ACC112 (cell line): ENCODE measurements at regions not wholly inside any gene's neighbourhood (a gene's known extent, or its start where the extent isn't known, plus 50 kb on each side); places are given as distances from the start of the nearest gene placed in this dataset.
"Not testable (repeated sequence)": the region's sequence is repeated elsewhere in the genome, so short reads cannot be mapped to it uniquely, and the experiment has no call there.

ENCODE experiments used
- H2AFZ ChIP-seq: fragments of 200-600 bp; sonication (generic); one replicate; pipeline ENCODE4 v1.6.0; 2017; ENCODE audit warnings: antibody characterized with exemption, low read length; ENCODE audit not compliant: unreplicated experiment
- H3K27ac ChIP-seq: fragments of 200-600 bp; sonication (generic); 2 replicates; pipeline ENCODE4 v1.5.1; 2014; ENCODE audit warnings: low read depth, mild to moderate bottlenecking, antibody characterized with exemption, low read length, moderate library complexity
- H3K27me3 ChIP-seq: fragments of 200-600 bp; sonication (generic); 2 replicates; pipeline ENCODE4 v1.6.1; 2014; ENCODE audit warnings: mild to moderate bottlenecking, antibody characterized with exemption, low read length, moderate library complexity, mixed read lengths; ENCODE audit not compliant: insufficient read depth
- H3K36me3 ChIP-seq: fragments of 200-600 bp; sonication (generic); 2 replicates; pipeline ENCODE4 v1.6.1; 2016; ENCODE audit warnings: mild to moderate bottlenecking, antibody characterized with exemption, low read length, moderate library complexity, mixed read lengths; ENCODE audit not compliant: insufficient read depth
- H3K4me1 ChIP-seq: fragments of 200-600 bp; sonication (generic); one replicate; pipeline ENCODE4 v1.6.1; 2016; ENCODE audit warnings: low read length, mixed read lengths; ENCODE audit not compliant: insufficient read depth, unreplicated experiment, control insufficient read depth
- H3K4me3 ChIP-seq: fragments of 200-600 bp; sonication (generic); 2 replicates; pipeline ENCODE4 v1.5.1; 2014; ENCODE audit warnings: mild to moderate bottlenecking, low read depth, low read length
- H3K79me2 ChIP-seq: fragments of 200-600 bp; sonication (generic); one replicate; pipeline ENCODE4 v1.6.0; 2016; ENCODE audit warnings: low read length; ENCODE audit not compliant: control insufficient read depth, unreplicated experiment, insufficient read depth

GRCh38 chr4:93888308-93888707 is 59.8 kb downstream of the ATOH1 start:
- no peak overlapping the region for H3K4me3 ChIP-seq
- H2AFZ ChIP-seq: no peak overlapping the region
- no peak overlapping the region for H3K27ac ChIP-seq
- no peaks in the 10 kb centered on the region for H3K27me3 ChIP-seq
- H3K79me2 ChIP-seq: no peaks in the 10 kb centered on the region
- no peaks in the 10 kb centered on the region for H3K36me3 ChIP-seq
- H3K4me1 ChIP-seq: no peaks in the 10 kb centered on the region

DNA sequence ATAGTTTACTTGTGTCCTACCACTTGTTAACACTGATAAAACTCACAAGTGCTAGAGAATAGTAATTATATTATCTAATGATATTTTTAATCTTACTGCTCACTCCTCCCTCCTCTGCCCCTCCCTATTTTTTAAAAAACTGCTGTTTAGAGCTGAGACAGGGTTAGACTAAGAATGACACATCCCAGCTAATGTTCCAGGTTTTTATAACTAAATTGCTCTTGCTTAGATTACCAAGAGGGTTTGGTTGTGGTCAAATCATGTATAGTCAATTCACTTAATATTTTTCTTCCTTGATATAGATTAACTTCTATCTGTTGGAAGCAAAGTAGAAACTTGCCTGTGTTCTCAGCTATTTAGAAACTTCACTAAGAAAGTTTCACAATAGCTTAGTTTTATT is 60.2 kb downstream of the ATOH1 start:
- Histone ChIP-seq H3K4me3 (no peak overlapping the region), H3K27ac (no peak overlapping the region), H3K36me3 (no peaks in the 10 kb centered on the region), H2AFZ (no peak overlapping the region), H3K27me3 (no peaks in the 10 kb centered on the region), H3K79me2 (no peaks in the 10 kb centered on the region), H3K4me1 (no peaks in the 10 kb centered on the region)

GRCh38 chr4:93891244-93891643 is 62.7 kb downstream of the ATOH1 start:
- H3K4me1 ChIP-seq: no peaks in the 10 kb centered on the region
- no peak overlapping the region for H3K27ac ChIP-seq
- no peaks in the 10 kb centered on the region for H3K79me2 ChIP-seq
- no peak overlapping the region for H3K4me3 ChIP-seq
- no peaks in the 10 kb centered on the region for H3K36me3 ChIP-seq
- no peak overlapping the region for H2AFZ ChIP-seq
- peaks cover 8% of the 10 kb centered on the region for H3K27me3 ChIP-seq

DNA sequence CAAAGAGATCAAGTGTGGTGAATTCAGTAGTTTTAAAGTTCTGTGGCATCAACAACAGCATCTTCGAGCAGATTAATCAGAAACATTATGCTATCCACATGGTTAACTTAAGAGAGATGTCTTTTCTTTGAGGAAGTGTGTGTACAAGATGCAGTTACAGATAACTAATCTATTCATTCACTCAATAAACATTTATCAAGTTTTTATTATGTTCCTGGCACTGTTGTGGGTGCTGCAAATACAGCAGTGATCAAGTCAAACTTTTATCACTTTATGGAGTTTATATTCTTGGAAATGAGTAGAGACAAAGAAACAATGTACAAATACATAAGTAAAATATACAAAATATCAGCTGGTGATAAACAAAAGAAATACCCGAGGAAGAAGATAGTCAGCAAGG is 66.4 kb downstream of the ATOH1 start:
- H3K36me3 ChIP-seq: no peaks in the 10 kb centered on the region

DNA sequence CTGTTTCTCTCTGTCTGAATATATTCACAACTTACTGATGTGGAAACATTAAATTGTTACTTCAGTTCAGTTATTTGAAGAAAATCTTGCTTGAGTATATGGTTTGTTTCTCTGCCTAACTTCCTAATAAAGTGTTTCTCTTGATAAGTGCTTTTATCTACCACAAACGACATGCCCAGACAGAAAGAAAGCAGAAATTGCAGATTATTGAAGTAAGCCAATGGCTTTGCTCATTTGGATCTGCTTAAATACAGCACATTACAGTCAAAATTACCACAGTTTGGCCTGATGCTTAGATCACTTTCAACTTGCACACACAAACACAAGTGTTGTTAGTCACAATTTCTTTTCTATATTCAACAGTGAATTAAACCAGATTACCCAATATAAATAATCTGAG is 68.0 kb downstream of the ATOH1 start:
- H3K4me3 ChIP-seq: no peak overlapping the region
- no peak overlapping the region for H3K27ac ChIP-seq
- no peak overlapping the region for H2AFZ ChIP-seq
- H3K36me3 ChIP-seq: no peaks in the 10 kb centered on the region
- H3K4me1 ChIP-seq: no peaks in the 10 kb centered on the region
- no peaks in the 10 kb centered on the region for H3K79me2 ChIP-seq
- H3K27me3 ChIP-seq: peaks cover 16% of the 10 kb centered on the region

More for the DNA sequence above, 66.4 kb downstream of the ATOH1 start:
- Histone ChIP-seq H3K27ac (no peak overlapping the region), H3K79me2 (no peaks in the 10 kb centered on the region), H3K27me3 (peaks cover 16% of the 10 kb centered on the region), H3K4me3 (no peak overlapping the region), H2AFZ (no peak overlapping the region), H3K4me1 (no peaks in the 10 kb centered on the region)

DNA sequence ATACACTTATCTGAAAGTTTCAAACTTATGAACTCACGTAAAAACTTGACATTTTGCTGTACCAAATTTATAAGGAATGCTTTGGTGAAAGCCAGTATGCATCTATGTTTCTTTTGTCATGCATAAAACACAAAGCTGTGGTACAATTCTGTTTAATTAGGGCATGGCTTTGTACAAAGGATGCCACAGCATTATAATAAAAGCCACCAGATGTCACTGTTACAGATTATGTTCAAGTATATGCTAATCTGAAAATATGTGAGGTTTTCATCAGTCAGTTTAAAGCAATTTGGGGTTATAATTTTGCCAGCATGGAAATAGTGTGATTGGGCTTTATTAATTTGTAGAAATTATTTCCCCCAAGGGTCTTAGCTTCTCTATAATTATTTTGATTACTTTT is 69.0 kb downstream of the ATOH1 start:
- Histone ChIP-seq H3K36me3 (no peaks in the 10 kb centered on the region), H3K4me1 (no peaks in the 10 kb centered on the region), H3K27me3 (peaks cover 16% of the 10 kb centered on the region), H3K27ac (no peak overlapping the region), H3K79me2 (no peaks in the 10 kb centered on the region), H2AFZ (no peak overlapping the region), H3K4me3 (no peak overlapping the region)

DNA sequence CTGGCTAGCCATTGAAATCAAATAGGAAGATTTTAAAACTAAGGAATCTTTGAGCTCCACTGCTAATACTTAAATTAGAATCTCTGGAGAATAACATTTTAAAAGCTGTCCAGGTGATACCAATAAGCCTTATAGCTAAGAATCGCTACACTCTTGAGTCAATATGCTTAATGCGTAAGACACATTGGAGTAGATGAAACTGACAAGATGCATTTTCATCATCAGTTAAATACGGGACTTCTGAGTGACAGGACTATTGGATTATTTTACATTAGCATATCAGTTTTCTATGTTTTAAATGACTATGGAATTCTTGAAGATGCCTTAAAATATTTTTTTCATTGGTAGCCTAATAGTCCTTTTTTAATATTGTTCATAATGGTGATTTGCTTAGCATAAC is 80.2 kb downstream of the ATOH1 start:
- Histone ChIP-seq H3K79me2 (no peaks in the 10 kb centered on the region), H3K36me3 (no peaks in the 10 kb centered on the region), H3K27me3 (no peaks in the 10 kb centered on the region), H2AFZ (no peak overlapping the region), H3K4me1 (no peaks in the 10 kb centered on the region), H3K27ac (no peak overlapping the region), H3K4me3 (no peak overlapping the region)

GRCh38 chr4:93911671-93912070 is 83.1 kb downstream of the ATOH1 start:
- no peaks in the 10 kb centered on the region for H3K36me3 ChIP-seq
- H3K4me3 ChIP-seq: no peak overlapping the region
- H3K4me1 ChIP-seq: no peaks in the 10 kb centered on the region
- no peaks in the 10 kb centered on the region for H3K79me2 ChIP-seq
- no peaks in the 10 kb centered on the region for H3K27me3 ChIP-seq
- no peak overlapping the region for H2AFZ ChIP-seq
- no peak overlapping the region for H3K27ac ChIP-seq

GRCh38 chr4:93912146-93912545 is 83.6 kb downstream of the ATOH1 start:
- Histone ChIP-seq H3K36me3 (no peaks in the 10 kb centered on the region), H3K27ac (no peak overlapping the region), H3K4me3 (no peak overlapping the region), H3K79me2 (no peaks in the 10 kb centered on the region), H3K4me1 (no peaks in the 10 kb centered on the region), H3K27me3 (no peaks in the 10 kb centered on the region), H2AFZ (no peak overlapping the region)

- no peaks in the 10 kb centered on the region for H3K79me2 ChIP-seq
- no peaks in the 10 kb centered on the region for H3K27me3 ChIP-seq
- H3K4me3 ChIP-seq: no peak overlapping the region
- no peaks in the 10 kb centered on the region for H3K36me3 ChIP-seq
- no peaks in the 10 kb centered on the region for H3K4me1 ChIP-seq
- no peak overlapping the region for H3K27ac ChIP-seq
- no peak overlapping the region for H2AFZ ChIP-seq
These were observed 90.3 kb downstream of the ATOH1 start for GRCh38 chr4:93918856-93919255.

DNA sequence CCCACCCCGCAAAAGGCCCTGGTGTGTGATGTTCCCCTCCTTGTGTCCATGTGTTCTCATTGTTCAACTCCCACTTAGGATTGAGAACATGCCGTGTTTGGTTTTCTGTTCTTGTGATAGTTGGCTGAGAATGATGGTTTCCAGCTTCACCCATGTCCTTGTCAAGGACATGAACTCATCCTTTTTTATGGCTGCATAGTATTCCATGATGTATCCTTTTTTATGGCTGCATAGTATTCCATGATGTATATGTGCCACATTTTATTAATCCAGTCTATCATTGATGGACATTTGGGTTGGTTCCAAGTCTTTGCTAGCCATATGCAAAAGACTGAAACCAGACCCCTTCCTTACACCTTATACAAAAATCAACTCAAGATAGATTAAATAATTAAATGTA is 95.0 kb downstream of the ATOH1 start:
- H3K4me3 ChIP-seq, H3K79me2 ChIP-seq, H3K36me3 ChIP-seq, H3K4me1 ChIP-seq, H3K27me3 ChIP-seq, H3K27ac ChIP-seq, H2AFZ ChIP-seq: not testable (repeated sequence)

DNA sequence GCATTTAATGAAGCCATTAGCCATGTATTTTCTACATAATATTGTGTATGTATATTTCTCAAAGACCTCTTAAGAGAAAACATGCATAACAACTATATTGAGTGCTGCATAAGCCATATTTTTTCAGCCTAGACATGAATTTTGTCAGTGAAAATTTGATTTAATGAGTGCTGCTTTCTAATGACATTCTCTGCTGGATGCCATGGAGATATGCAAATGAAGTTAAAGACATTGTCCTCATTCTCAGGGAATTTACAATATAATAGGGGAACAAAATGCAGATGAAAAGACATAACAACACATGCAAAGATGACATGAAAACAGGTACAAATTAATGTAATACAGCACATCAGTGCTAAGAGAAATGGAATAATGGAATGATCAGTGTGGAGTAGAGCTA is 118.7 kb downstream of the ATOH1 start:
- Histone ChIP-seq H3K79me2 (no peaks in the 10 kb centered on the region), H3K27me3 (no peaks in the 10 kb centered on the region), H3K27ac (no peak overlapping the region), H3K36me3 (no peaks in the 10 kb centered on the region), H3K4me3 (no peak overlapping the region), H3K4me1 (no peaks in the 10 kb centered on the region), H2AFZ (no peak overlapping the region)
